H1 (cell line): ENCODE measurements at regions not wholly inside any gene's neighbourhood (a gene's known extent, or its start where the extent isn't known, plus 50 kb on each side); places are given as distances from the start of the nearest gene placed in this dataset.
A peak's percentile ranks its signal among the peaks of the same experiment; 100 is the strongest.

Experiments
- CTCF ChIA-PET: fragments of 300-600 bp; sonication (Branson Sonifier 250); formaldehyde crosslinking; loops from one replicate; lab custom pipeline; 2021; ENCODE audit not compliant: partially characterized antibody; lab: Charles Lee
- POLR2A ChIA-PET: fragments of 300-600 bp; sonication (Branson Sonifier 250); formaldehyde crosslinking; loops from one replicate; lab custom pipeline; 2021; ENCODE audit warnings: inconsistent platforms; ENCODE audit not compliant: partially characterized antibody; lab: Charles Lee
- DNase-seq, 2 experiments: peaks; one replicate each; pipeline versions ENCODE4 v3.0.0 to v3.0.0-alpha.2; 2010 to 2022; ENCODE audit warnings: low spot score in 2 of 2, low read depth in 1 of 2, mixed read lengths in 1 of 2
- FAIRE-seq: peaks from 2 replicates; lab custom pipeline; 2011; peaks lifted over from hg19 to GRCh38; lab: Jason Lieb, UNC
- H2AFZ ChIP-seq: 2 replicates; pipeline ENCODE4 v1.8.1; 2012; ENCODE audit warnings: low read length, inconsistent platforms
- H2AK5ac ChIP-seq: 2 replicates; pipeline ENCODE4 v1.6.1; 2013; ENCODE audit warnings: low read depth, low read length
- H2BK120ac ChIP-seq: replicated peaks from 2 replicates; pipeline ENCODE3; 2013; ENCODE audit warnings: low read depth, low read length, inconsistent platforms
- H2BK12ac ChIP-seq: 2 replicates; pipeline ENCODE4 v1.6.1; 2013; ENCODE audit warnings: low read depth, low read length
- H2BK15ac ChIP-seq: 2 replicates; pipeline ENCODE4 v1.6.1; 2013; ENCODE audit warnings: low read length
- H2BK20ac ChIP-seq: 2 replicates; pipeline ENCODE4 v1.6.1; 2013; ENCODE audit warnings: low read length
- H2BK5ac ChIP-seq: 2 replicates; pipeline ENCODE4 v1.6.1; 2013; ENCODE audit warnings: low read depth, low read length
- H3K14ac ChIP-seq: 2 replicates; pipeline ENCODE4 v1.6.1; 2013; ENCODE audit warnings: inconsistent platforms; ENCODE audit not compliant: insufficient read length
- H3K18ac ChIP-seq: 2 replicates; pipeline ENCODE4 v1.6.1; 2013; ENCODE audit warnings: low read length; ENCODE audit errors: extremely low read depth
- H3K23ac ChIP-seq: 2 replicates; pipeline ENCODE4 v1.6.1; 2013; ENCODE audit warnings: inconsistent platforms; ENCODE audit not compliant: insufficient read length
- H3K23me2 ChIP-seq: 2 replicates; pipeline ENCODE4 v1.6.1; 2013; ENCODE audit warnings: low read depth, low read length
- H3K27ac ChIP-seq: 2 replicates; pipeline ENCODE4 v1.6.1; 2011; ENCODE audit warnings: low read depth, low read length, inconsistent platforms
- H3K27me3 ChIP-seq, 4 experiments: replicated peaks in 1 of 4; 1 replicate in 1 of 4; 2 replicates in 3 of 4; pipeline versions ENCODE4 v1.6.1 to v1.8.1; 2011 to 2013; ENCODE audit warnings: low read length in 3 of 4, mild to moderate bottlenecking in 3 of 4, inconsistent platforms in 2 of 4, mixed read lengths in 2 of 4, moderate library complexity in 1 of 4; ENCODE audit not compliant: control insufficient read depth in 3 of 4, insufficient read depth in 3 of 4; ENCODE audit errors: extremely low read depth in 1 of 4
- H3K36me3 ChIP-seq, 4 experiments: 2 replicates each; pipeline versions ENCODE4 v1.6.1 to v1.8.1; 2011 to 2013; ENCODE audit warnings: mild to moderate bottlenecking in 4 of 4, low read length in 3 of 4, moderate library complexity in 2 of 4, control low read depth in 1 of 4, inconsistent platforms in 1 of 4; ENCODE audit not compliant: insufficient read depth in 4 of 4, control insufficient read depth in 2 of 4
- H3K4ac ChIP-seq: replicated peaks from 2 replicates; pipeline ENCODE3; 2013; ENCODE audit warnings: low read length, low read depth, mixed read lengths, inconsistent platforms; ENCODE audit not compliant: insufficient read length
- H3K4me1 ChIP-seq, 4 experiments: replicated peaks in 1 of 4; 1 replicate in 1 of 4; 2 replicates in 3 of 4; pipeline versions ENCODE4 v1.6.1 to v1.8.1; 2011 to 2013; ENCODE audit warnings: low read length in 3 of 4, inconsistent platforms in 2 of 4, mixed read lengths in 1 of 4; ENCODE audit not compliant: insufficient read depth in 4 of 4, control insufficient read depth in 3 of 4
- H3K4me2 ChIP-seq, 2 experiments: 2 replicates each; pipeline versions ENCODE4 v1.6.1 to v1.8.1; 2011 to 2013; ENCODE audit warnings: low read depth in 2 of 2, low read length in 2 of 2, control low read depth in 1 of 2, inconsistent platforms in 1 of 2, mild to moderate bottlenecking in 1 of 2; ENCODE audit not compliant: insufficient read depth in 1 of 2
- H3K4me3 ChIP-seq, 4 experiments: fragments of 200-600, 300-600 bp in 1 of 4; sonication (generic), shearing (Covaris generic), sonication (Bioruptor Twin) in 1 of 4; 2 replicates each; pipeline versions ENCODE4 v1.5.1 to v1.8.1; 2011 to 2016; ENCODE audit warnings: low read length in 4 of 4, low read depth in 3 of 4, control low read depth in 2 of 4, inconsistent platforms in 2 of 4, mild to moderate bottlenecking in 2 of 4, mixed read lengths in 1 of 4, moderate library complexity in 1 of 4; ENCODE audit not compliant: insufficient read depth in 2 of 4; ENCODE audit errors: extremely low read depth in 1 of 4
- H3K56ac ChIP-seq: replicated peaks from 2 replicates; pipeline ENCODE3; 2013; ENCODE audit warnings: low read depth, mild to moderate bottlenecking, mixed read lengths, low read length, inconsistent platforms; ENCODE audit not compliant: insufficient read length
- H3K79me1 ChIP-seq: 2 replicates; pipeline ENCODE4 v1.6.1; 2013; ENCODE audit warnings: low read depth, low read length, control low read depth
- H3K79me2 ChIP-seq, 2 experiments: 2 replicates each; pipeline versions ENCODE4 v1.6.1 to v1.8.1; 2012 to 2013; ENCODE audit warnings: low read length in 2 of 2, mild to moderate bottlenecking in 2 of 2, inconsistent platforms in 1 of 2; ENCODE audit not compliant: insufficient read depth in 2 of 2, control insufficient read depth in 1 of 2
- H3K9ac ChIP-seq, 4 experiments: replicated peaks in 1 of 4; 1 replicate in 1 of 4; 2 replicates in 3 of 4; pipeline versions ENCODE4 v1.6.1 to v1.8.1; 2011 to 2013; ENCODE audit warnings: low read depth in 3 of 4, low read length in 3 of 4, control low read depth in 2 of 4, mild to moderate bottlenecking in 2 of 4, moderate library complexity in 2 of 4, inconsistent platforms in 1 of 4; ENCODE audit errors: extremely low read depth in 1 of 4
- H3K9me3 ChIP-seq, 2 experiments: 2 replicates each; pipeline versions ENCODE4 v1.6.1 to v1.8.1; 2012 to 2013; ENCODE audit warnings: mild to moderate bottlenecking in 2 of 2, moderate library complexity in 2 of 2, control low read depth in 1 of 2, inconsistent platforms in 1 of 2, low read depth in 1 of 2, low read length in 1 of 2, mixed read lengths in 1 of 2; ENCODE audit not compliant: insufficient read depth in 2 of 2
- H4K20me1 ChIP-seq, 2 experiments: replicated peaks in 1 of 2; 2 replicates each; pipeline versions ENCODE3 to v1.8.1; 2011 to 2013; ENCODE audit warnings: inconsistent platforms in 2 of 2, low read length in 2 of 2, mild to moderate bottlenecking in 1 of 2; ENCODE audit not compliant: insufficient read depth in 2 of 2, control insufficient read depth in 1 of 2
- H4K5ac ChIP-seq: 2 replicates; pipeline ENCODE4 v1.6.1; 2013; ENCODE audit warnings: low read length, low read depth, mixed read lengths, inconsistent platforms; ENCODE audit not compliant: insufficient read length
- H4K8ac ChIP-seq: 2 replicates; pipeline ENCODE4 v1.8.0; 2013; ENCODE audit warnings: mild to moderate bottlenecking, moderate library complexity, low read length, inconsistent platforms; ENCODE audit not compliant: insufficient read depth; ENCODE audit errors: extremely low read depth
- H4K91ac ChIP-seq: replicated peaks from 2 replicates; pipeline ENCODE3; 2013; ENCODE audit warnings: low read length, mixed read lengths, inconsistent platforms; ENCODE audit not compliant: insufficient read length
- ATF3 ChIP-seq: IDR thresholded peaks from 2 replicates; pipeline ENCODE4 v1.6.1; 2011; ENCODE audit warnings: low read depth, mild to moderate bottlenecking, low read length; ENCODE audit not compliant: insufficient read depth
- BACH1 ChIP-seq: IDR thresholded peaks from 2 replicates; pipeline ENCODE4 v1.6.1; 2012; ENCODE audit warnings: low read length, improper control_type of control experiment
- CHD2 ChIP-seq: IDR thresholded peaks from 2 replicates; pipeline ENCODE4 v1.6.1; 2012; ENCODE audit warnings: low read length, improper control_type of control experiment
- CREB1 ChIP-seq: IDR thresholded peaks from 2 replicates; pipeline ENCODE4 v1.6.1; 2012; ENCODE audit warnings: inconsistent platforms
- GABPA ChIP-seq: IDR thresholded peaks from 2 replicates; pipeline ENCODE4 v1.6.1; 2011; ENCODE audit warnings: mild to moderate bottlenecking, low read length, moderate library complexity, borderline replicate concordance; ENCODE audit not compliant: insufficient read depth
- JUN ChIP-seq: IDR thresholded peaks from 2 replicates; pipeline ENCODE4 v1.6.1; 2011; ENCODE audit warnings: low read depth, mild to moderate bottlenecking, improper control_type of control experiment, low read length
- KDM4A ChIP-seq: IDR thresholded peaks from one replicate; pipeline ENCODE4 v1.7.1; 2012; ENCODE audit warnings: low read depth, mild to moderate bottlenecking, moderate library complexity, low read length, inconsistent platforms; ENCODE audit not compliant: severe bottlenecking
- NANOG ChIP-seq: IDR thresholded peaks from 2 replicates; pipeline ENCODE4 v1.6.1; 2011; ENCODE audit warnings: low read length, low read depth, mild to moderate bottlenecking, inconsistent platforms; ENCODE audit not compliant: insufficient read depth, poor library complexity, severe bottlenecking
- RBBP5 ChIP-seq: IDR thresholded peaks from 2 replicates; pipeline ENCODE4 v1.7.1; 2012; ENCODE audit warnings: low read depth, mild to moderate bottlenecking, inconsistent platforms, low read length, moderate library complexity, borderline replicate concordance
- RFX5 ChIP-seq: IDR thresholded peaks from 2 replicates; pipeline ENCODE4 v1.6.1; 2011; ENCODE audit warnings: low read depth, low read length, improper control_type of control experiment, borderline replicate concordance
- SP4 ChIP-seq: IDR thresholded peaks from 2 replicates; pipeline ENCODE4 v1.6.1; 2012; ENCODE audit warnings: low read length, inconsistent platforms
- TBP ChIP-seq: IDR thresholded peaks from 2 replicates; pipeline ENCODE4 v1.6.1; 2011; ENCODE audit warnings: low read depth, low read length, improper control_type of control experiment
- TCF12 ChIP-seq: IDR thresholded peaks from 2 replicates; pipeline ENCODE4 v1.6.1; 2011; ENCODE audit warnings: low read depth, mild to moderate bottlenecking, low read length
- TEAD4 ChIP-seq: IDR thresholded peaks from 2 replicates; pipeline ENCODE4 v1.6.1; 2012; ENCODE audit warnings: low read depth, low read length, inconsistent platforms, mixed read lengths
- TF ChIP-seq, protein P1 (sequence below): IDR thresholded peaks from 2 replicates; pipeline ENCODE4 v1.6.1; 2011; ENCODE audit warnings: low read length, improper control_type of control experiment

GRCh38 chrX:40320819-40321218 is 223.1 kb upstream of the BCOR start:
- H3K79me1 ChIP-seq = no peaks in the 10 kb centered on the region
- H4K8ac ChIP-seq = no peak overlapping the region
- no peaks in the 10 kb centered on the region for H3K23me2 ChIP-seq
- no peak overlapping the region for H2AK5ac ChIP-seq
- H3K4me3 ChIP-seq = no peak overlapping the region
- no peak overlapping the region for H3K56ac ChIP-seq
- ChIA-PET POLR2A (no interaction called here), CTCF (interaction anchor here (1.2 kb wide), 1 partner anchor 11 kb away, joined by 3 read pairs; no protein-coding TSS in a partner anchor)
- H3K23ac ChIP-seq = no peak overlapping the region
- H3K18ac ChIP-seq = no peak overlapping the region
- no peaks in the 10 kb centered on the region for H4K20me1 ChIP-seq
- H3K79me2 ChIP-seq = no peaks in the 10 kb centered on the region
- H3K9me3 ChIP-seq = no peaks in the 10 kb centered on the region
- no peak for TF ChIP-seq CHD2
- no peak for TF ChIP-seq KDM4A
- no peak for TF ChIP-seq NANOG
- TF ChIP-seq ATF3 = no peak
- no peak for TF ChIP-seq JUN
- TF ChIP-seq SP4 = no peak
- no peak for TF ChIP-seq TBP
- no peak for TF ChIP-seq CREB1
- no peak for TF ChIP-seq RFX5
- TF ChIP-seq TEAD4 = no peak
- no peak for TF ChIP-seq GABPA
- TF ChIP-seq, protein P1, sequence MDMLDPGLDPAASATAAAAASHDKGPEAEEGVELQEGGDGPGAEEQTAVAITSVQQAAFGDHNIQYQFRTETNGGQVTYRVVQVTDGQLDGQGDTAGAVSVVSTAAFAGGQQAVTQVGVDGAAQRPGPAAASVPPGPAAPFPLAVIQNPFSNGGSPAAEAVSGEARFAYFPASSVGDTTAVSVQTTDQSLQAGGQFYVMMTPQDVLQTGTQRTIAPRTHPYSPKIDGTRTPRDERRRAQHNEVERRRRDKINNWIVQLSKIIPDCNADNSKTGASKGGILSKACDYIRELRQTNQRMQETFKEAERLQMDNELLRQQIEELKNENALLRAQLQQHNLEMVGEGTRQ = no peak
- TF ChIP-seq RBBP5 = no peak
- TF ChIP-seq BACH1 = no peak
- no peak for TF ChIP-seq TCF12
- no peaks in the 10 kb centered on the region for H3K36me3 ChIP-seq
- H3K9ac ChIP-seq = no peak overlapping the region
- H3K14ac ChIP-seq = no peak overlapping the region
- no peak overlapping the region for H2BK5ac ChIP-seq
- H4K91ac ChIP-seq = no peak overlapping the region
- no peak overlapping the region for H3K27ac ChIP-seq
- H2BK120ac ChIP-seq = no peak overlapping the region
- H3K4ac ChIP-seq = no peak overlapping the region
- no peak overlapping the region for H2AFZ ChIP-seq
- no peak overlapping the region for H2BK20ac ChIP-seq
- H4K5ac ChIP-seq = no peak overlapping the region
- FAIRE-seq = peak; percentile 65
- no peaks in the 10 kb centered on the region for H3K27me3 ChIP-seq
- no peaks in the 10 kb centered on the region for H3K4me1 ChIP-seq
- no peak overlapping the region for H3K4me2 ChIP-seq
- H2BK15ac ChIP-seq = no peak overlapping the region
- no peak overlapping the region for H2BK12ac ChIP-seq
- no peak for DNase-seq
